ENCODE measurements at regions not wholly inside any gene's neighbourhood (a gene's known extent, or its start where the extent isn't known, plus 50 kb on each side); places are given as distances from the start of the nearest gene placed in this dataset.

DNA sequence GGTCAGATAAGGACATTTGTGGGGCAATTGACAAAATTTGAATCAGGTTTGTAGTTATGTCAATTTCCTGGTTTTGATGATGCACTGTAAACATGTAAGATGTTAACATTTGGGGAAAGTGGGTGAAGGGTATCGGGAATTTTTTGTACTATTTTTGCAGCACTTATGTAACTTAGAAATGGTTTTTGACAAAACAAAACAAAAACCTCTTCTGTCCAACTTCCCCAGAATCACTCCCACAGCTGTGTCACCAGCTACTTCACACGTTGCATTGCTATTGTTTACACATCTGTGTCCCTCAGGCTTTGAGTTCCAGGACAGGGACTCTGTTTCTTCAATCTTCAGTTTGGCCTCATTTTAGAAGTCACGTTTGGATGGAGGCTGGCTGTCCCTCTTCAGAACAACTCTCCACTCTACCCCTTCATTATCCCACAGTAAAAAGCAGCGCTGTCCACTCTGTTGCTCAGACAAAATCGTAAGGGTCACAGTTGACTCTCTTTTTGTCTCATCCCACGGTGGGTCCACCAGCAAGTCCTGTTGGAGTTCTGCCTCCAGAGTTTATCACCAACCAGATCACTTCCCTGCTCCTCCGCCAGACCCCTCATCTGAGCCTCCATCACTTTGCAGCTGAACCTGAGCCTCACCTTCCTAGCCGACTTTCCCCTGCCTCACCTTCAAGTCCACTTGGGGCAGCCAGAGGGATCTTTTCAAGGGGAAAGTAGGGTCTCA lies 63.2 kb downstream of the NENF start:
- Histone ChIP-seq H4K20me1 (replicated peaks; ENCODE audit: control insufficient read depth, extremely low read depth, insufficient read depth, low read length) (no peaks in the 10 kb centered on the region), H3K9me3 (replicated peaks; ENCODE audit: control insufficient read depth, insufficient read depth, low read length) (no peaks in the 10 kb centered on the region), H3K4me1 (ENCODE audit: control insufficient read depth, extremely low read depth, insufficient read depth, low read length) (no peaks in the 10 kb centered on the region), H3K4me3 (replicated peaks in 1 of 3; ENCODE audit: insufficient read depth in 1 of 3, low read depth in 1 of 3, low read length in 3 of 3) (no peak overlapping the region), H3K27ac (ENCODE audit: insufficient read depth, low read depth, low read length) (no peak overlapping the region), H3K79me2 (ENCODE audit: control insufficient read depth, insufficient read depth, low read length) (no peaks in the 10 kb centered on the region), H3K4me2 (ENCODE audit: insufficient read depth, low read length) (no peak overlapping the region), H2AFZ (ENCODE audit: low read depth, low read length) (no peak overlapping the region), H3K27me3 (ENCODE audit: control insufficient read depth in 2 of 2, insufficient read depth in 2 of 2, low read length in 2 of 2) (peaks cover 12 to 18% of the 10 kb centered on the region in 2 experiments), H3K36me3 (ENCODE audit: control insufficient read depth in 2 of 2, extremely low read depth in 1 of 2, insufficient read depth in 2 of 2, low read length in 2 of 2) (no peaks in the 10 kb centered on the region), H3K9me1 (replicated peaks; ENCODE audit: control insufficient read depth, extremely low read depth, insufficient read depth, low read length) (no peaks in the 10 kb centered on the region), H3K9ac (replicated peaks; ENCODE audit: extremely low read depth, insufficient read depth, low read length) (no peak overlapping the region)
- TF ChIP-seq MYC (IDR thresholded peaks at IDR 0.05; ENCODE audit: low read depth, low read length), result no peak
- no peak for TF ChIP-seq EZH2 (IDR thresholded peaks at IDR 0.05; ENCODE audit: borderline replicate concordance, low read depth, low read length, severe bottlenecking)
- TF ChIP-seq POLR2AphosphoS5 (IDR thresholded peaks at IDR 0.05; ENCODE audit: insufficient read depth, low read depth, low read length), result no peak
- TF ChIP-seq GATA2 (IDR thresholded peaks at IDR 0.05; ENCODE audit: insufficient read depth, insufficient read length, low read depth, low read length), result no peak
- TF ChIP-seq JUN (IDR thresholded peaks at IDR 0.05; ENCODE audit: borderline replicate concordance, insufficient read depth, insufficient read length, low read depth), result no peak
- TF ChIP-seq CTCF (IDR thresholded peaks at IDR 0.05; ENCODE audit: extremely low read depth in 1 of 2, insufficient read depth in 1 of 2, low read depth in 1 of 2, low read length in 2 of 2), result no peak
- no peak for TF ChIP-seq MAX (IDR thresholded peaks at IDR 0.05; ENCODE audit: insufficient read depth, insufficient read length)
- TF ChIP-seq FOS (IDR thresholded peaks at IDR 0.05; ENCODE audit: borderline replicate concordance, insufficient read depth, low read length), result no peak
- no peak for TF ChIP-seq POLR2A (IDR thresholded peaks at IDR 0.05; ENCODE audit: low read depth, low read length)
- CTCF ChIA-PET, result no interaction called here
- BruUV-seq (replicated peaks), result no TSS peak
- POLR2A ChIA-PET, result no interaction called here
- FAIRE-seq, result no peak
- dilution Hi-C loops (cut with MboI; ENCODE audit: extremely low pct_ligation_motif_present, low sequenced_read_pairs) (no loop called here), intact Hi-C loops (cut with micrococcal nuclease) (no loop called here)
- no peak for DNase-seq (ENCODE audit: low read depth, low spot score)

All from endothelial cell of umbilical vein (primary cell).